ENCODE measurements at regions not wholly inside any gene's neighbourhood (a gene's known extent, or its start where the extent isn't known, plus 50 kb on each side); places are given as distances from the start of the nearest gene placed in this dataset.

DNA sequence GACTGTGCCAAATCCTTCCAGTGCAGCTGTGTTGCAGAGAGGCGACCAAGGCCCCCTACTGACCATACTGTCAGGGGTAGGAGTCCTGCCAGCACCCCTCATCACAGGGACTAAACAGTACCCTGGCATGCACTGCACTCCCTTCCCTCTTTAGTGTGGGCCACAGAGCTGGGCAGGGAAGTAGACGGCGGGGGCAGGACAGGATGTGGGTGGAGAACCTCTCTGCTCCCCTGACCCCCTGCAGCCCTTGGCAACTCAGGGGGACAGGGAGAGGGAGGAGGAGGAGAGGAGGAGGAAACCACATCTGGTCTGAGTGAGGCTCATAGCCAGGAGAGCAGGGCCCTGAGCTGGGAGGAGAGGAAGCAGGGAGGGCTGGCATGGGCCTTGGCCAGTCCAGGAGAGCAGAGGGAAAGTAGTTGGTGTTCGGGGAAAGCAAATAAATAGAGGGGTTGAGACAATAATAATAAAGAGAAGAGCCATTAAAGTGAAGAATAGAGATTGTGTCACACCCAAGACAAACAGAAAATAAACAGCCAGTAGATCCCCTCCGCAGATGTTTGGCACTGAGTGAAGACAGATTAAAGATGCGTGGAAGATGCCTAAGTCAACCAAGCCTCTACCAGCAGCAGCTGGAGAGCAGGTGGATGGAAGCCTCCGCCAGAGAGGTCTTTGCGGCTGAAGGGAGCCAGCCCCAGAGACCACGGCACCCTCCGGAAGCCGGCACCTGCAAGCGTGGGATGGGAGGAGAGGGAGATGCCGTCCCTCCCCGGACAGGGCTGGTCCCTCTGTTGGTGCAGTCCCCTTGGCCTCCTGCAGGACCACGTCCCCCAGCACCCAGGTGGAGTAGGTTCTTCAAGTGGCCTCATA is 61.5 kb downstream of the RPUSD4 start:
- ATAC-seq (peak in 2 of 4 donors; percentile 28 to 36), DNase-seq (no peak)
- H3K4me1 ChIP-seq, result peaks cover 0 to 8% (median 0%) of the 10 kb centered on the region in 12 donors
- H3K36me3 ChIP-seq, result no peaks in the 10 kb centered on the region
- TF ChIP-seq POLR2A (IDR thresholded peaks at IDR 0.05), result no peak
- TF ChIP-seq, protein P1, sequence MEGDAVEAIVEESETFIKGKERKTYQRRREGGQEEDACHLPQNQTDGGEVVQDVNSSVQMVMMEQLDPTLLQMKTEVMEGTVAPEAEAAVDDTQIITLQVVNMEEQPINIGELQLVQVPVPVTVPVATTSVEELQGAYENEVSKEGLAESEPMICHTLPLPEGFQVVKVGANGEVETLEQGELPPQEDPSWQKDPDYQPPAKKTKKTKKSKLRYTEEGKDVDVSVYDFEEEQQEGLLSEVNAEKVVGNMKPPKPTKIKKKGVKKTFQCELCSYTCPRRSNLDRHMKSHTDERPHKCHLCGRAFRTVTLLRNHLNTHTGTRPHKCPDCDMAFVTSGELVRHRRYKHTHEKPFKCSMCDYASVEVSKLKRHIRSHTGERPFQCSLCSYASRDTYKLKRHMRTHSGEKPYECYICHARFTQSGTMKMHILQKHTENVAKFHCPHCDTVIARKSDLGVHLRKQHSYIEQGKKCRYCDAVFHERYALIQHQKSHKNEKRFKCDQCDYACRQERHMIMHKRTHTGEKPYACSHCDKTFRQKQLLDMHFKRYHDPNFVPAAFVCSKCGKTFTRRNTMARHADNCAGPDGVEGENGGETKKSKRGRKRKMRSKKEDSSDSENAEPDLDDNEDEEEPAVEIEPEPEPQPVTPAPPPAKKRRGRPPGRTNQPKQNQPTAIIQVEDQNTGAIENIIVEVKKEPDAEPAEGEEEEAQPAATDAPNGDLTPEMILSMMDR (IDR thresholded peaks at IDR 0.05), result no peak
- peaks cover 0 to 19% (median 0%) of the 10 kb centered on the region in 12 donors for H3K9me3 ChIP-seq
- intact Hi-C loops (cut with DNase I), result no loop called here
- no peak overlapping the region for H3K27ac ChIP-seq
- H3K27me3 ChIP-seq, result no peaks in the 10 kb centered on the region
- 74 to 84% (median 81%) methylated on average over 15 of the region's 15 CpGs for WGBS, 4 donors
- no peak overlapping the region for H3K4me3 ChIP-seq

DNA sequence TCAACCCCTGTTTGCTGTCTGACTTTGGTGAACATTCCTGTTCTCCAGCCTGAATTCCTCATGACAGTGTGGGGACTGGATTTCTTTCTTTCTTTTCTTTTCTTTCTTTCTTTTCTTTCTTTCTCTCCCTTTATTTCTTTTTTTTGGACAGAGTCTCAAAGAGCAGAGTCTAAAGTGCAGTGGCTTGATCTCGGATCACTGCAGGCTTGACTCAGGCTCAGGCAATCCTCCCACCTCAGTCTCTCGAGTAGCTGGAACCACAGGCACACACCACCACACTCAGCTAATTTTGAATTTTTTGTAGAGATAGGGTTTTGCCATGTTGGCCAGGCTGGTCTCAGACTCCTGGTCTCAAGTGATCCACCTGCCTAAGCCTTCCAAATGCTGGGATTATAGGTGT is 63.1 kb downstream of the RPUSD4 start:
- 91 to 98% (median 92%) methylated on average over 2 of the region's 2 CpGs for WGBS, 4 donors
- intact Hi-C loops (cut with DNase I), result loop anchor here in 1 of 10 donors (1.0 kb wide), 1 partner anchor 26 kb away; no protein-coding TSS in a partner anchor
- peaks cover 0 to 8% (median 0%) of the 10 kb centered on the region in 12 donors for H3K4me1 ChIP-seq

DNA sequence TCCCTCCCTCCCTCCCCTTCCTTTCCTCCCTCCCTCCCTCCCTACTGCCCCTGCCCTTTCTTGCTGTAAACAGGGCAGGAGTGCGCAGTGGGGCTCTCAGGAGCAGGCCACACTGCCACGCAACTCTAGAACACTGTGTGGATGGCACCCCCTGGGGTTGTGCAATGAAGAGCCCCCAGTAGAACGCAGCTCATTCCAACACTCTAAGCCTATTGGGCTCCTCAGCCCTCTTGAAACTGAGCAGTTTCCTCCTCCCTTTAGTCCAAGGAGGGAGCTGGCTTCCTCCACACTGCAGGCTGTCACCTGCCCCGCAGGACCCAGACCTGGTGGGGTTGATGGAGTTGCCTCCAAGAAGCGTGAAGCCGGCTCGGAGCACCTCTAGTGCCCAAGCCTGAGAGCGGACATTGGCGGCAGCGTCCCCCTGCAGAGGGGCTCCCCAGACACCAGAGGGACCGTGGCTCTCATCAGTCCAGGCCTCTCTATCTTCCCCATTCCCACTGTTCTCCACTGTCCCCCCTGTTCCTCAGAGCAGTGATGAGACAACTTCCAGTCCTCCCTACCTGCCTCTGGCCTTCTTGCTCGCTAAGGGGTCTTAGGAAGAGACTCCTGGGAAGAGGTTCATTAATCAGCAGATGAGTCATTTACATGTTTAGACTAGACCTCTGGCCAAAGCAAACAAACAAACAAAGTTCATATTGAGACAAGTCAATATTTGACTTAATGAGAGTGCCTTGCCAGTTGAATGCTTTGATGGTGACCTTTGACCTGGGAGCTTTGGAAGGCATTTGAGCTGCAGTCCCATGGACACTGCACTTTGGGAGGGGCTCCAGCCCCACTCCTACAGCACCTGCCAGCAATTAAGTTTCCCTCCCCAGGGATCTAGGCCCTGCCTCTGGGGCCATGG is 64.0 kb downstream of the RPUSD4 start:
- H3K27ac ChIP-seq, result no peak overlapping the region
- H3K9me3 ChIP-seq, result peaks cover 0 to 13% (median 0%) of the 10 kb centered on the region in 12 donors
- ATAC-seq (no peak), DNase-seq (no peak)
- 95 to 96% (median 95%) methylated on average over 6 to 12 of the region's 12 CpGs for WGBS, 4 donors
- H3K4me1 ChIP-seq, result peaks cover 0 to 8% (median 0%) of the 10 kb centered on the region in 12 donors
- H3K4me3 ChIP-seq, result no peak overlapping the region
- no peaks in the 10 kb centered on the region for H3K27me3 ChIP-seq
- no peak for TF ChIP-seq POLR2A (IDR thresholded peaks at IDR 0.05)
- TF ChIP-seq, protein P1 (IDR thresholded peaks at IDR 0.05), result no peak
- intact Hi-C loops (cut with DNase I), result loop anchor here in 1 of 10 donors (1.0 kb wide), 1 partner anchor 25 kb away; no protein-coding TSS in a partner anchor
- H3K36me3 ChIP-seq, result no peaks in the 10 kb centered on the region

More for the DNA sequence above, 63.1 kb downstream of the RPUSD4 start:
- Histone ChIP-seq H3K9me3 (peaks cover 0 to 19% (median 0%) of the 10 kb centered on the region in 12 donors), H3K27ac (no peak overlapping the region), H3K27me3 (no peaks in the 10 kb centered on the region), H3K4me3 (no peak overlapping the region), H3K36me3 (no peaks in the 10 kb centered on the region)
- TF ChIP-seq POLR2A (IDR thresholded peaks at IDR 0.05), result no peak
- TF ChIP-seq, protein P1 (IDR thresholded peaks at IDR 0.05), result no peak
- ATAC-seq, result no peak
- no peak for DNase-seq

All from heart left ventricle (tissue), 16 donors.